Ascending aorta (tissue), 2 donors: ENCODE measurements at regions not wholly inside any gene's neighbourhood (a gene's known extent, or its start where the extent isn't known, plus 50 kb on each side); places are given as distances from the start of the nearest gene placed in this dataset.

Experiments
- DNase-seq, 2 donors: peaks; one replicate each; pipeline ENCODE4 v3.0.0-alpha.2; 2019; ENCODE audit warnings: low spot score in 2 of 2
- H3K27ac ChIP-seq, 2 donors: fragments of 200-600 bp; sonication (generic); one replicate each; pipeline ENCODE4 v1.5.1; 2016 to 2017; ENCODE audit warnings: mild to moderate bottlenecking in 1 of 2
- H3K27me3 ChIP-seq: fragments of 200-600 bp; sonication (generic); one replicate; pipeline ENCODE4 v1.5.1; 2017
- H3K36me3 ChIP-seq, 2 donors: fragments of 200-600 bp; sonication (generic); one replicate each; pipeline ENCODE4 v1.5.1; 2016
- H3K4me1 ChIP-seq, 2 donors: fragments of 200-600 bp; sonication (generic); one replicate each; pipeline ENCODE4 v1.5.1; 2016 to 2017; ENCODE audit warnings: mild to moderate bottlenecking in 1 of 2
- H3K4me3 ChIP-seq, 2 donors: fragments of 200-600 bp; sonication (generic); one replicate each; pipeline ENCODE4 v1.5.1; 2016 to 2017; ENCODE audit warnings: mild to moderate bottlenecking in 1 of 2
- H3K9me3 ChIP-seq, 2 donors: fragments of 200-600 bp; sonication (generic); one replicate each; pipeline ENCODE4 v1.5.1; 2016
- intact Hi-C: fragments of 100-400 bp; cut with DNase I; formaldehyde crosslinking; loops from one replicate; pipeline ENCODE4 v1.15.1; 2023
- TF ChIP-seq, protein P1 (sequence below), 3 experiments: fragments of 200-600 bp in 2 of 3; fragments of 450-650 bp in 1 of 3; sonication (generic) in 2 of 3; IDR thresholded peaks; one replicate each; pipeline ENCODE4 v1.5.1; 2016 to 2019; ENCODE audit warnings: antibody characterized with exemption in 3 of 3, mild to moderate bottlenecking in 1 of 3, moderate library complexity in 1 of 3

DNA sequence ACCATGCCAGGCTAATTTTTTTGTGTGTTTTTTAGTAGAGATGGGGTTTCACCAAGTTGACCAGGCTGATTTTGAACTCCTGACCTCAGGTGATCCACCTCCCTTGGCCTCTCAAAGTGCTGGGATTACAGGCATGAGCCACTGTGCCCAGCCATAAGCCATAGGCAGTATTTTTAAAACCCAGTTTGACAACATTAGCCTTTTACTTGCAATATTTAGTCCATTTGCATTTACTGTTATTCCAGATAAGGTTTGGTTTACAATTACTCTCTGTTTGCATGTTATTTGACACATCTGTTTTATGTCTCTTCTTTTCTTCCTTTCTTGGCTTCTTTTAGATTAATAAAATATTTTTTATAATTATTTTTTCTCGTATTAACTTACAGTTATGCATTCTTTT, 83.6 kb upstream of the EPHB3 start:
- Histone ChIP-seq H3K4me3 (no peak overlapping the region), H3K27ac (no peak overlapping the region), H3K36me3 (no peaks in the 10 kb centered on the region), H3K27me3 (no peaks in the 10 kb centered on the region), H3K4me1 (no peaks in the 10 kb centered on the region), H3K9me3 (peaks cover 0 to 4% of the 10 kb centered on the region in 2 donors)
- TF ChIP-seq, protein P1, sequence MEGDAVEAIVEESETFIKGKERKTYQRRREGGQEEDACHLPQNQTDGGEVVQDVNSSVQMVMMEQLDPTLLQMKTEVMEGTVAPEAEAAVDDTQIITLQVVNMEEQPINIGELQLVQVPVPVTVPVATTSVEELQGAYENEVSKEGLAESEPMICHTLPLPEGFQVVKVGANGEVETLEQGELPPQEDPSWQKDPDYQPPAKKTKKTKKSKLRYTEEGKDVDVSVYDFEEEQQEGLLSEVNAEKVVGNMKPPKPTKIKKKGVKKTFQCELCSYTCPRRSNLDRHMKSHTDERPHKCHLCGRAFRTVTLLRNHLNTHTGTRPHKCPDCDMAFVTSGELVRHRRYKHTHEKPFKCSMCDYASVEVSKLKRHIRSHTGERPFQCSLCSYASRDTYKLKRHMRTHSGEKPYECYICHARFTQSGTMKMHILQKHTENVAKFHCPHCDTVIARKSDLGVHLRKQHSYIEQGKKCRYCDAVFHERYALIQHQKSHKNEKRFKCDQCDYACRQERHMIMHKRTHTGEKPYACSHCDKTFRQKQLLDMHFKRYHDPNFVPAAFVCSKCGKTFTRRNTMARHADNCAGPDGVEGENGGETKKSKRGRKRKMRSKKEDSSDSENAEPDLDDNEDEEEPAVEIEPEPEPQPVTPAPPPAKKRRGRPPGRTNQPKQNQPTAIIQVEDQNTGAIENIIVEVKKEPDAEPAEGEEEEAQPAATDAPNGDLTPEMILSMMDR (IDR thresholded peaks at IDR 0.05) = no peak
- no peak for DNase-seq
- intact Hi-C loops = no loop called here

- no peak for DNase-seq
- H3K4me3 ChIP-seq = no peak overlapping the region
- H3K27ac ChIP-seq = no peak overlapping the region
- intact Hi-C loops = no loop called here
- H3K4me1 ChIP-seq = no peaks in the 10 kb centered on the region
- TF ChIP-seq, protein P1 (IDR thresholded peaks at IDR 0.05) = no peak
- no peaks in the 10 kb centered on the region for H3K36me3 ChIP-seq
- no peaks in the 10 kb centered on the region for H3K27me3 ChIP-seq
- peaks cover 0 to 4% of the 10 kb centered on the region in 2 donors for H3K9me3 ChIP-seq
Observed at GRCh38 chr3:184479426-184480126, 82.0 kb upstream of the EPHB3 start.

- intact Hi-C loops = no loop called here
- H3K27me3 ChIP-seq = no peaks in the 10 kb centered on the region
- TF ChIP-seq, protein P1 (IDR thresholded peaks at IDR 0.05) = no peak
- no peak overlapping the region for H3K4me3 ChIP-seq
- H3K27ac ChIP-seq = no peak overlapping the region
- H3K9me3 ChIP-seq = peaks cover 0 to 4% of the 10 kb centered on the region in 2 donors
- H3K4me1 ChIP-seq = no peaks in the 10 kb centered on the region
- DNase-seq = no peak
- no peaks in the 10 kb centered on the region for H3K36me3 ChIP-seq
Observed at GRCh38 chr3:184480831-184481230, 80.8 kb upstream of the EPHB3 start.

DNA sequence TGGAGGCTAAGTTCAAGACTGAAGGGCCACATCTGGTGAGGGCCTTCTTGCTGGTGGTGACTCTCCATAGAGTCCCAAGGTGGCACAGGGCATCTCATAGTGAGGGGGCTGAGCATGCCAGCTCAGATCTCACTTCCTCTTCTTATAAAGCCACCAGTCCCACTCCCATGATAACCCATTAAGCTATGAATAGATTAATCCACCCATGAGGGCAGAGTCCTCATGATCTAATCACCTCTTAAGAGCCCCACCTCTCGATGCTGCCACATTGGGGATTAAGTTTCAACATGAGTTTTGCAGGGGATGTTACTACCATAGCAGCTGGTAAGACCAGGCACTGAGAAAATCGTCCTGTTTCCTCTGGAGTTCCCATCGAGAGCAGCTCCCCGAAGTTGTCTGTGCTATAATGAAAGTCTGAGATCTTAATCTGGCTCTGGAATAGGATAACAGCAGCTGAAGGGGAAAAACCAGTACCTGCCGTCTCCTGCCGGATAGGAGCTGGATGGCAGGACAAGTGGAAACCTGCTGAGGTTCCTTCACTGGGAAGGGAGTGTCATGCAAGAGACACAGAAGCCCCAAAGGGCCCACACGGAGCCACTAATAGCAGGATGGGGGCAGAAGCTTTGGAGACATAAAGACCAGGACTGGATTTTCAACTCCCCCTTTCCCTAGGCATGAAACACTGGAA, 79.5 kb upstream of the EPHB3 start:
- DNase-seq = no peak
- Histone ChIP-seq H3K9me3 (peaks cover 0 to 4% of the 10 kb centered on the region in 2 donors), H3K4me1 (no peaks in the 10 kb centered on the region), H3K27me3 (no peaks in the 10 kb centered on the region), H3K36me3 (no peaks in the 10 kb centered on the region), H3K27ac (no peak overlapping the region), H3K4me3 (no peak overlapping the region)
- TF ChIP-seq, protein P1 (IDR thresholded peaks at IDR 0.05) = no peak
- intact Hi-C loops = no loop called here

GRCh38 chr3:184485241-184485640, 76.3 kb upstream of the EPHB3 start:
- TF ChIP-seq, protein P1 (IDR thresholded peaks at IDR 0.05) = no peak
- H3K27me3 ChIP-seq = no peaks in the 10 kb centered on the region
- no peak overlapping the region for H3K4me3 ChIP-seq
- intact Hi-C loops = no loop called here
- DNase-seq = no peak
- H3K4me1 ChIP-seq = no peaks in the 10 kb centered on the region
- H3K27ac ChIP-seq = no peak overlapping the region
- no peaks in the 10 kb centered on the region for H3K36me3 ChIP-seq
- H3K9me3 ChIP-seq = no peaks in the 10 kb centered on the region
